Stomach (tissue), 8 donors: ENCODE measurements at regions not wholly inside any gene's neighbourhood (a gene's known extent, or its start where the extent isn't known, plus 50 kb on each side); places are given as distances from the start of the nearest gene placed in this dataset.

ENCODE experiments used
- DNase-seq, 2 donors: peaks; one replicate each; pipeline versions ENCODE4 v3.0.0 to v3.0.0-alpha.2; 2013 to 2019
- H3K27ac ChIP-seq, 5 donors: fragments of 200-600 bp in 4 of 5; sonication (generic) in 4 of 5; one replicate each; pipeline ENCODE4 v1.5.1; 2013 to 2019; ENCODE audit warnings: mild to moderate bottlenecking in 1 of 5, moderate library complexity in 1 of 5
- H3K27me3 ChIP-seq, 3 donors: fragments of 200-600 bp; sonication (generic); one replicate each; pipeline ENCODE4 v1.5.1; 2017 to 2019; ENCODE audit warnings: mixed run types in 1 of 3
- H3K36me3 ChIP-seq, 4 donors: fragments of 200-600 bp; sonication (generic); 1 replicate in 3 of 4; 2 replicates in 1 of 4; pipeline ENCODE4 v1.5.1; 2016 to 2019
- H3K4me1 ChIP-seq, 4 donors: fragments of 200-600 bp; sonication (generic); one replicate each; pipeline ENCODE4 v1.5.1; 2016 to 2019
- H3K4me3 ChIP-seq, 4 donors: fragments of 200-600 bp; sonication (generic) in 3 of 4; one replicate each; pipeline ENCODE4 v1.5.1; 2016 to 2019; ENCODE audit warnings: mild to moderate bottlenecking in 1 of 4
- H3K9me3 ChIP-seq, 4 donors: fragments of 200-600 bp; sonication (generic); one replicate each; pipeline ENCODE4 v1.5.1; 2016 to 2019
- EP300 ChIP-seq: sonication (generic); formaldehyde crosslinking; IDR thresholded peaks from one replicate; pipeline ENCODE4 v1.6.1; 2017; ENCODE audit warnings: antibody characterized with exemption
- POLR2A ChIP-seq, 4 donors: fragments of 450-650 bp; IDR thresholded peaks; one replicate each; pipeline ENCODE4 v1.6.1; 2016; ENCODE audit warnings: antibody characterized with exemption in 4 of 4, control low read depth in 2 of 4, mild to moderate bottlenecking in 1 of 4, moderate library complexity in 1 of 4
- POLR2AphosphoS5 ChIP-seq, 3 donors: sonication (generic); formaldehyde crosslinking; IDR thresholded peaks; one replicate each; pipeline ENCODE4 v1.6.1; 2016; ENCODE audit warnings: antibody characterized with exemption in 3 of 3
- WGBS, 5 donors: extraction: QIAGEN DNeasy Blood & Tissue Kit in 3 of 5; methylation state at CpG; one replicate each; pipeline versions ENCODE4 v1.1.5 to v1.1.7; 2013 to 2018; 5-methylcytosine and 5-hydroxymethylcytosine counted together
- intact Hi-C: fragments of 100-400 bp; cut with DNase I; formaldehyde crosslinking; loops from one replicate; pipeline ENCODE4 v1.15.1; 2023; ENCODE audit warnings: low total_unique reads
- TF ChIP-seq, protein P1 (sequence below), 7 experiments: fragments of 450-650 bp in 4 of 7; fragments of 200-600 bp in 3 of 7; sonication (generic) in 3 of 7; IDR thresholded peaks; one replicate each; pipeline ENCODE4 v1.5.1; 2016 to 2019; ENCODE audit warnings: antibody characterized with exemption in 7 of 7, control low read depth in 2 of 7, mild to moderate bottlenecking in 1 of 7
- donor health status: healthy with polysubstance abuse.
- donor health status: Bipolar disorder and iron deficiency.
- donor health status: healthy.

GRCh38 chrX:20488473-20488872 is 221.8 kb upstream of the RPS6KA3 start:
- DNase-seq: no peak
- intact Hi-C loops: no loop called here

GRCh38 chrX:20487227-20487626 is 220.5 kb upstream of the RPS6KA3 start:
- Histone ChIP-seq H3K9me3 (peaks cover 0 to 8% (median 3%) of the 10 kb centered on the region in 4 donors), H3K4me3 (no peak overlapping the region), H3K36me3 (no peaks in the 10 kb centered on the region), H3K27ac (no peak overlapping the region), H3K27me3 (no peaks in the 10 kb centered on the region), H3K4me1 (no peaks in the 10 kb centered on the region)
- no peak for DNase-seq
- TF ChIP-seq, protein P1, sequence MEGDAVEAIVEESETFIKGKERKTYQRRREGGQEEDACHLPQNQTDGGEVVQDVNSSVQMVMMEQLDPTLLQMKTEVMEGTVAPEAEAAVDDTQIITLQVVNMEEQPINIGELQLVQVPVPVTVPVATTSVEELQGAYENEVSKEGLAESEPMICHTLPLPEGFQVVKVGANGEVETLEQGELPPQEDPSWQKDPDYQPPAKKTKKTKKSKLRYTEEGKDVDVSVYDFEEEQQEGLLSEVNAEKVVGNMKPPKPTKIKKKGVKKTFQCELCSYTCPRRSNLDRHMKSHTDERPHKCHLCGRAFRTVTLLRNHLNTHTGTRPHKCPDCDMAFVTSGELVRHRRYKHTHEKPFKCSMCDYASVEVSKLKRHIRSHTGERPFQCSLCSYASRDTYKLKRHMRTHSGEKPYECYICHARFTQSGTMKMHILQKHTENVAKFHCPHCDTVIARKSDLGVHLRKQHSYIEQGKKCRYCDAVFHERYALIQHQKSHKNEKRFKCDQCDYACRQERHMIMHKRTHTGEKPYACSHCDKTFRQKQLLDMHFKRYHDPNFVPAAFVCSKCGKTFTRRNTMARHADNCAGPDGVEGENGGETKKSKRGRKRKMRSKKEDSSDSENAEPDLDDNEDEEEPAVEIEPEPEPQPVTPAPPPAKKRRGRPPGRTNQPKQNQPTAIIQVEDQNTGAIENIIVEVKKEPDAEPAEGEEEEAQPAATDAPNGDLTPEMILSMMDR (IDR thresholded peaks at IDR 0.05): no peak
- TF ChIP-seq POLR2AphosphoS5 (IDR thresholded peaks at IDR 0.05) (no peak), POLR2A (IDR thresholded peaks at IDR 0.05) (no peak), EP300 (no peak)
- 65 to 97% (median 70%) methylated on average over 1 of the region's 1 CpG for WGBS, 5 donors
- intact Hi-C loops: no loop called here

More at GRCh38 chrX:20488473-20488872, 221.8 kb upstream of the RPS6KA3 start:
- no peak overlapping the region for H3K27ac ChIP-seq
- 76 to 95% (median 86%) methylated on average over 1 of the region's 1 CpG for WGBS, 5 donors
- TF ChIP-seq POLR2A (IDR thresholded peaks at IDR 0.05): no peak
- TF ChIP-seq POLR2AphosphoS5 (IDR thresholded peaks at IDR 0.05): no peak
- no peak for TF ChIP-seq EP300
- TF ChIP-seq, protein P1 (IDR thresholded peaks at IDR 0.05): no peak
- no peaks in the 10 kb centered on the region for H3K4me1 ChIP-seq
- H3K9me3 ChIP-seq: peaks cover 0 to 8% (median 3%) of the 10 kb centered on the region in 4 donors
- H3K36me3 ChIP-seq: no peaks in the 10 kb centered on the region
- no peak overlapping the region for H3K4me3 ChIP-seq
- H3K27me3 ChIP-seq: no peaks in the 10 kb centered on the region

DNA sequence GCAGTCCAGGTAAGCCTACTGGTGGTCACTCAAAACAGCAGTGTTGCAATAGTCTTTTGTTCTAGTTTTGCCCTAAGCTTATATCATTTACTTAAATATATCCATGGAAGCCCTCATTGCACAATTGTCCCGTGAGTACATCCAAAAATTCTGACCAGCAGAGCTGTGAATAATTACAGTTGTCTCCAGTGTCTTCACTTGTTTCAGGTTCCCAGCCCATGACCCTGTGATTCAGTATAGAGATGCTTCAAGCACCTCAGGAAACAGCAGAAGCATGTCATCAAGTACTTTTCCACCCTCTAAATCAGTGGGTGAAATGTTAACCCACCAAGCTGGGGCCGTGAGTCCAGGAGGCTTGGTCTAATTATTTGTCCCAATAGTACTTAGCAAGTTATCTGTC is 214.9 kb upstream of the RPS6KA3 start:
- DNase-seq: no peak
- no peaks in the 10 kb centered on the region for H3K27me3 ChIP-seq
- intact Hi-C loops: no loop called here
- no peaks in the 10 kb centered on the region for H3K4me1 ChIP-seq
- TF ChIP-seq, protein P1 (IDR thresholded peaks at IDR 0.05): no peak
- TF ChIP-seq POLR2AphosphoS5 (IDR thresholded peaks at IDR 0.05) (no peak), POLR2A (IDR thresholded peaks at IDR 0.05) (no peak), EP300 (no peak)
- H3K36me3 ChIP-seq: no peaks in the 10 kb centered on the region
- no peaks in the 10 kb centered on the region for H3K9me3 ChIP-seq
- no peak overlapping the region for H3K27ac ChIP-seq
- no peak overlapping the region for H3K4me3 ChIP-seq
- WGBS, 5 donors: 59 to 84% (median 73%) methylated on average over 2 of the region's 2 CpGs

DNA sequence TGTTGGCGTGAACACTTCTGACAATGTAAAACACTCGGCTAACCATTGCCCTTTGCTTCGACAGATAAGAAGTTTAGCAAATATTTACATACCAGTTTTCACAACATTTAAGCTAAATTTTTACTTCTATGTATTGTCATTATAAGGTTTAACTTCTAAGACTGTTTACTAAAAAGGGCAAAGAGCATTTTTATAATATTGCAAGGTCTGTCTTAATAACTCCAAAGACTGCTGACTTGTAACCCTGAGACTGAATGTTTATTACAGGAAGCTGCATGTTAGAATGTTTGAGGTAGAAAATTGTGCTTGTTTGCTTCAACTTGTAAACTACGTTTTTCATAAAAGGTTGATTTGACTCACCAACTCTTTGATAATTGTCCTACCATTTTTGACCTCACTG is 213.2 kb upstream of the RPS6KA3 start:
- TF ChIP-seq EP300 (no peak), POLR2AphosphoS5 (IDR thresholded peaks at IDR 0.05) (no peak), POLR2A (IDR thresholded peaks at IDR 0.05) (no peak)
- TF ChIP-seq, protein P1 (IDR thresholded peaks at IDR 0.05): no peak
- intact Hi-C loops: no loop called here

More for the DNA sequence above, 213.2 kb upstream of the RPS6KA3 start:
- H3K4me1 ChIP-seq: no peaks in the 10 kb centered on the region
- no peaks in the 10 kb centered on the region for H3K9me3 ChIP-seq
- H3K36me3 ChIP-seq: no peaks in the 10 kb centered on the region
- H3K27ac ChIP-seq: no peak overlapping the region
- no peak overlapping the region for H3K4me3 ChIP-seq
- no peak for DNase-seq
- WGBS, 5 donors: 19 to 45% (median 33%) methylated on average over 4 of the region's 4 CpGs
- H3K27me3 ChIP-seq: no peaks in the 10 kb centered on the region
